Adipocyte (in vitro differentiated cells): ENCODE measurements at regions not wholly inside any gene's neighbourhood (a gene's known extent, or its start where the extent isn't known, plus 50 kb on each side); places are given as distances from the start of the nearest gene placed in this dataset.

ENCODE experiments used
- DNase-seq: peaks from one replicate; pipeline ENCODE4 v3.0.0-alpha.2; 2015; ENCODE audit warnings: low read depth
- H3K27me3 ChIP-seq: replicated peaks from 2 replicates; pipeline ENCODE4 v1.7.0; 2013; ENCODE audit warnings: mild to moderate bottlenecking, low read length, moderate library complexity; ENCODE audit not compliant: control insufficient read depth, insufficient read depth
- H3K36me3 ChIP-seq: 2 replicates; pipeline ENCODE4 v1.7.0; 2013; ENCODE audit warnings: low read length, mild to moderate bottlenecking, moderate library complexity; ENCODE audit not compliant: control insufficient read depth, insufficient read depth, severe bottlenecking
- H3K4me1 ChIP-seq: 2 replicates; pipeline ENCODE4 v1.7.0; 2013; ENCODE audit warnings: mild to moderate bottlenecking, low read length, moderate library complexity; ENCODE audit not compliant: control insufficient read depth, insufficient read depth
- H3K4me3 ChIP-seq: 2 replicates; pipeline ENCODE4 v1.7.0; 2013; ENCODE audit warnings: mild to moderate bottlenecking, low read length, moderate library complexity
- H3K9ac ChIP-seq: 2 replicates; pipeline ENCODE4 v1.7.0; 2013; ENCODE audit warnings: mild to moderate bottlenecking, low read length, moderate library complexity
- H3K9me3 ChIP-seq: 2 replicates; pipeline ENCODE4 v1.7.0; 2013; ENCODE audit warnings: mild to moderate bottlenecking, low read length, moderate library complexity; ENCODE audit not compliant: control insufficient read depth

DNA sequence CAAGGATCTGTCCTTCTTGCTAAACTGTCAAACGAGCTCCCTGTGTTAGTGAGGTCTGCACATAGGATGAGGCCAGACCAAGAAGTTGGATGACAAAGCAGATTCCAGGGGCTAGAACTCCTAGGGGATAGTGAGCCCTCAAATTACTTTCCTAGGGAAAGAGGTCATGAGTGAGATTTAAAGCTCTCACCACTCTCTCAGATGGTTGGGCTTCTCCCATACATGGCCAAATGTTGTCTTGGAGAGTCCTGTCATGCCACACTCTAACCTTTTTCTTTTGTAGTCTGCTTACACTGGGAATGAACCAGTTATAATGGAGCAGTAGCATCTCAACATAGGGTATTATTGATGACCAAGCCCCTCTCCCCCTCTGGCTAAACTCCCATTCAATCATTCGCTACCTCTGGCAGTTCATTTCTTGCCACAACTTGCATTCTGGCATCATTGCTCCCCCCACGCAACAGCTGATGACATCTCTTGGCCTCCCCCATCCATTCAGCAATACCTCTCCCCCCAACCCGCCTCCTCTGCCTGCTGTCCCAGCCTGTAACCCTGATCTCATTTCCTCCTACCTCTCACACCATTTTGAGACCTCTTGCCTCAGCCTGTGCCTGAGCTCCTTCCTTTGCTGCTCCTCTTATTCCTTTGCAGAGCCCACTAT lies 64.7 kb upstream of the CISTR start:
- Histone ChIP-seq H3K36me3 (no peaks in the 10 kb centered on the region), H3K4me3 (no peak overlapping the region), H3K9me3 (peaks cover 1% of the 10 kb centered on the region), H3K9ac (no peak overlapping the region), H3K27me3 (peaks cover 54% of the 10 kb centered on the region), H3K4me1 (peaks cover 11% of the 10 kb centered on the region)
- no peak for DNase-seq

DNA sequence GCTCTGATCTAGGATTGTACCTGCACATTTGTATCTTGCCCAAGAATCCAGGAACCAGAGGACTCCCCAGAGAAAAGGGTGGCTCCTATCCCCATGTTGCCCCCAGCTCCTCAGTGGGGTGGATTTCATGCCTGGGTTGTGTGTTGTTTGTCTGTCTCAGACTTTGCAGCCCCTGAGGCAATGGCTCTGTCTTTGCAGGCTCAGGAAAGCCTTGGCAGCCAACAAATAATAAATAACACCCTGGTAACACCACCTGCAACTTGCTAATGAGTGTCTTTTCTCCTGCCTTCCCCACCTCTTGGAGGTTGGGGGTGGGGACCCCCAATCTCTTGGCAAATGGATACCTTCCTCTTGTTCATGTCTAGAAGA lies 65.2 kb upstream of the CISTR start:
- peaks cover 52% of the 10 kb centered on the region for H3K27me3 ChIP-seq

DNA sequence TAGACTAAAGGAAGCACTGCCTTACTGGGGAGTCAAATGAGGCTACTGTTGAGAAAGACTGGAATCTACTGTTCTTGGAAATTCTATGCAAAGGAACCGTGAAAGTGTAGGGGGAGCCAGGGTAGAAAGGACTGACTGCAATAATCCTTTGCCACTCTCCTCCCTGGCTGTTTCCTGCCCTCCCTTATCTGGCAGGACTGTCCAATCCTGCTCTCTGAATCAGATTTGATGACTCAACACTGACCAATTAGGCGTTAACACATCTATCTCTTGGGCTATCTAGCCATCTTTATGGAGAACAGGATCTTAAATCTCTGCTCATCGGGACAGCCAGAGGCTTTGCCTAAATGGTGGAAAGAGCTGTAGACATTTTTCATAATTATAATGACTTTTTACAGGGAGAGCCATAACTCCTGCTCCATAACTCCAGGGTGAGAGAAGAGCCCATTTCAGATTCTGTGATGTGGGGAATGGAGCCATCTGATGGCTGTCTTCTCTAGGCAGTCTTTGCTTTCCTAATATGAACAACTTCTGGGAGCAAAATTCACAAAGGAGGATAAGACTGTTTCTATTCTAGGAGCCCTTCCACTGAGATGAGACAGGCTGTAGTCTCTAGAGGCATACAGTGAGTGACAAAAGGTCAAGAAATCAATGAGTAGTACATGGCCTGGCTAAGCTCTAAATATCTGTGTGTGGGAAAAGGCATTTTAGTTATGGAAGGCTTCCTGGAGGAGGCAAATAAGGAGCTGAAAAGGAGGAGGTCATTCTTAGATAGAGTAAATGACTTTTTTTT lies 68.9 kb upstream of the CISTR start:
- H3K4me1 ChIP-seq = peaks cover 17% of the 10 kb centered on the region
- no peak for DNase-seq
- H3K9me3 ChIP-seq = no peaks in the 10 kb centered on the region
- no peak overlapping the region for H3K4me3 ChIP-seq
- no peak overlapping the region for H3K9ac ChIP-seq
- H3K36me3 ChIP-seq = no peaks in the 10 kb centered on the region
- H3K27me3 ChIP-seq = peaks cover 32% of the 10 kb centered on the region

More for the DNA sequence above, 65.2 kb upstream of the CISTR start:
- H3K4me1 ChIP-seq = peaks cover 11% of the 10 kb centered on the region
- H3K36me3 ChIP-seq = no peaks in the 10 kb centered on the region
- no peak overlapping the region for H3K9ac ChIP-seq
- no peak overlapping the region for H3K4me3 ChIP-seq
- DNase-seq = no peak
- H3K9me3 ChIP-seq = no peaks in the 10 kb centered on the region

DNA sequence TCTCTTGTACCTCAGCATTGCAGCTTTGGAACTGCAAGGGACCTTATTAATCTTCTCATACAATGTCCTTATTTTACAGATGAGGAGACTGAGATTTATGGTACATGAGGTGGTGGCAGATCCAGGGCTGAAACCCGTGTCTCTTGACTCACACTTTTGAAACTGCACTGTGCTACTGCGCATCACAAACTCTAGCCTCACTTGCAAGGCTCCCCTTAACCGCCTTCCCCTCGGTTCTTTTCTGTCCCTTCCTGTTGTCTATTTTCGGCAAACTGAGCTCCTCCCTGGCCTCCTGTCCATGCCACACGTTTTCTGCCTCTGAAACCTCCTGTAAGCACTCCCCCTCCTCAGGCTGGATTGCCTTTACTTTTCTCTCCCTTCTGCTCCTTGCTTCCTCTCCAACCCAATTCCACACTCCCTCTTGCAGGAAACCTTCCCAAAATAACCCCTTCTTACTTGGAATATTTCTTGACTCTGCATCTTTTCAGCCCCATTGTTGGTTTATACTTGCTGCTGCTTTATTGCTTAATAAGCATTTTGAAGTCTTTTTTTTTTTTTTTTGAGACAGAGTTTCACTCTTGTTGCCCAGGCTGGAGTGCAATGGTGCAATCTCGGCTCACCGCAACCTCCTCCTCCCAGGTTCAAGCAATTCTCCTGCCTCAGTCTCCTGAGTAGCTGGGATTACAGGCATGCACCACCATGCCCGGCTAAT lies 72.4 kb upstream of the CISTR start:
- Histone ChIP-seq H3K9me3 (no peaks in the 10 kb centered on the region), H3K4me1 (peaks cover 17% of the 10 kb centered on the region), H3K9ac (no peak overlapping the region), H3K27me3 (peaks cover 19% of the 10 kb centered on the region), H3K36me3 (no peaks in the 10 kb centered on the region), H3K4me3 (no peak overlapping the region)
- no peak for DNase-seq

DNA sequence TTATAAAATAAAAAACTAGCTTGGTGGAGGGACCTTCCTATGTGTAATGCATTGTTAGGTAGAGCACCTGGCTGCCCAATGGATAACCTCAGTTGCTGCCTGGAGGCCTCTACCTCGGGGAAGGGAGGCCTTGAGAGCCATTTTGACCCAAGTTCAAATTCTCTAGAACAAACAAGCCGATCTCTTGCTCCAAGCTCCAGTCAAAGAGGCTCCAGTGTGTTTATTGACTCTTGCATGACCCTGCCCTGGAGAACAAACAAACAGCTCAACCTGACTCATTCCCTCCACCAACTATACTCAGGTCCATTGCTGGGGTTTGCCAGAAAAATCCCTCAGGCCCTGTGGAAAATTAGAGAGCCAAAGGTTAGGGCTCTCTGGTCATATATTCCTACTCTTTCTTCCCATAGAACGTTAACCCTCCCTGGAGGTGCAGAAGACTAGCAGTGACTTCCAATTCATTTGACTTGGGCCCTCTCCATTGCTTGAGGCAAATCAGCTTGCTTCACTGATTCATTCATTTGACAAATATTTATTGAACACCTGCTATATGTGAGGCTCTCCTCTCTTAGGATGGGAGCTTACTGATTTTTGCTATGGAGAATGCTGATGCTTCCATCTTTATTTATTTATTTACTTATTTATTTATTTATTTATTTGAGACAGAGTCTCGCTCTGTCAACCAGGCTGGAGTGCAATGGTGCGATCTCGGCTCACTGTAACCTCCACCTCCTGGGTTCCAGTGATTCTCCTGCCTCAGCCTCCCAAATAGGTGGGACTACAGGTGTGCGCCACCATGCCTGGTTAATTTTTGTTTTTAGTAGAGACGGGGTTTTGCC lies 73.7 kb upstream of the CISTR start:
- H3K9me3 ChIP-seq = no peaks in the 10 kb centered on the region
- no peak overlapping the region for H3K9ac ChIP-seq
- peaks cover 19% of the 10 kb centered on the region for H3K27me3 ChIP-seq
- peaks cover 12% of the 10 kb centered on the region for H3K4me1 ChIP-seq
- H3K36me3 ChIP-seq = no peaks in the 10 kb centered on the region
- H3K4me3 ChIP-seq = no peak overlapping the region
- DNase-seq = peak; percentile 7

DNA sequence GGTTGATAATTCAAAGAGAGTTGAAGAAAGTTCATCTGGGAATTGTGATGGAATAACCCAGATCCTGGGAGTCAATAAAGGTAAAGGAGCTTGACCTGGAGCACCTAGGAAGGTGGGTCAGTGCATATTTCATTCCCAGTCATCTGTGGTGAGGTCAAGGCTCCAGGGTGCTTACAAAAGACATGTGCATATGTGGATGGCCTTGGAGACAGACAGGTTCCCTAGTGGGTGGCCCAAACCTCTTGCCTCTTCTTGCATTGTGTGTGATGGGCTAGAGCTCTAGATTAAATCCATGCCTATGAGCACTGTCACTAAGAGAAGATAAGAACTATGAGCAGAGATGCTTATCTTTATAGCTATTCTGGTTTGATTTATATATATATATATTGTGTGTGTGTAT lies 75.5 kb upstream of the CISTR start:
- Histone ChIP-seq H3K9me3 (no peaks in the 10 kb centered on the region), H3K27me3 (peaks cover 28% of the 10 kb centered on the region), H3K4me3 (no peak overlapping the region), H3K36me3 (no peaks in the 10 kb centered on the region), H3K9ac (no peak overlapping the region), H3K4me1 (peaks cover 6% of the 10 kb centered on the region)
- no peak for DNase-seq

DNA sequence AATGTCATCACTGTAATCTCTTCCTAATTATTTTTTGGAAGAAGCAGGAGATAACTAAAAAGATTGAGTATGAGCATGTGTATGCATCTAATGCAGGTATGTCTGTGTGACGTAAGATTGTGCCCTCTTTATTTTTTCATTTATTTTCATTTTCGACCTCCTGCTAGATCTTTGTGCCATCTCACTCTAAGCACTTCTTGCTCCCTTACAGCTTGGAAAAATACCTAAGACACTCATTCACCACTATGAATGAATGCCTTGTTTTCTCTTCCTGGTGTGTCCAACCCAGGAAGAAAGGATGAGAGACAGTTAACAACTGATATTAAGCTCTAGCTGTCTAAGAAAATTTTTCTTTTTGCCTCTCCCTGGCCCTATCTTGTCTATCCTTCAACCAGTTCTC lies 76.8 kb upstream of the CISTR start:
- H3K9ac ChIP-seq = no peak overlapping the region
- peaks cover 4% of the 10 kb centered on the region for H3K9me3 ChIP-seq
- H3K4me3 ChIP-seq = no peak overlapping the region
- no peaks in the 10 kb centered on the region for H3K36me3 ChIP-seq
- H3K27me3 ChIP-seq = peaks cover 40% of the 10 kb centered on the region
- H3K4me1 ChIP-seq = peaks cover 6% of the 10 kb centered on the region
- no peak for DNase-seq

DNA sequence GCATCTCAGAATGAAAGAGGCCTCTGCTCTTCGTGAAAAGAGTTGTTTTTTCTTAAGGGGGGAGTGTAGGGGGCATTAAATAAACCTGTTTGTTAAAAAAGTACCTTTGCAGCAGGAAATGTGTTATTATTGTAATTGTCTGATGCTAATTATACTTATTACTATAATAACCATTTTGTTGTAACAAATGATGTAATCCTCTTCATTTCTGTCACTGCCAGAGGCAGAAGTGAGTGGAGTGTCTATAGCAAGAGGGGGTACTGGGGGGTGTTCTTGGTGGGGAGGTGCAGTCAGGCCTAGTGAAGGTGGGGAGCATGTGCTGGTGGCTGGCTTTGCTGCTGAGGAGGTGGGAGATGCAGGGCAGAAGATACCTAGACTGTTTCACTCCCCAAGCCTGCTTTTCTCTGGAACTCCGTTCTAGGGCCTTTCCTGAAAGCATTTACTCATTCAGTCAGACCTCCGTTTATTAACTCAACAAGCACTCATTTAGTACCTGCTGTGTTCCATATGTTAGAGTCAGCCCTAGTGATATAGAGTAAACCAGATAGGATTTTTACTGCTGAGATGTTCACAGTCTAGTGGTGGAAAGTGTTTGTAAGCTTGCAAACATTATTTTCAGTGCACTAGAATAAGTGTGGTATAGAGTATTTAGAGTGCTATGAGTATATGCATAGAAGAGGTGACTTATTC lies 77.5 kb upstream of the CISTR start:
- DNase-seq = no peak
- Histone ChIP-seq H3K27me3 (peaks cover 42% of the 10 kb centered on the region), H3K36me3 (no peaks in the 10 kb centered on the region), H3K4me3 (no peak overlapping the region), H3K9ac (no peak overlapping the region), H3K4me1 (peaks cover 6% of the 10 kb centered on the region), H3K9me3 (peaks cover 4% of the 10 kb centered on the region)

DNA sequence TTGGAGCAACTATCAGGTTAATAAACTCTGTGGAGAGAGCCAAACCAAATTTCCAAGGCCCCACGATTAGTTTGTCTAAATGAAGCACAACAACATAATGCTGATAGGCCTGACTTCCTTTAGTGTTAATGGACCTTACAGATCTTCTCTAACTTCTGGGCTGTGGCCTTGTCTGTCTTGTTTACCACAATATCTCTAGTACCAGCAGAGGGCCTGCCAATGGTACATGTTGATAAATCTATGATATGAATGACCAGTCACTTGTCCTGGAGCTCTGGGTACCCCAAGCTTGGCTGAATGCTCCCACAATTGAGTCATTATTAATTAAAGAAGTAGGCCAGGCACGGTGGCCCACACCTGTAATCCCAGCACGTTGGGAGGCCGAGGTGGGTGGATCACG lies 78.9 kb upstream of the CISTR start:
- Histone ChIP-seq H3K9me3 (peaks cover 4% of the 10 kb centered on the region), H3K27me3 (peaks cover 52% of the 10 kb centered on the region), H3K36me3 (no peaks in the 10 kb centered on the region), H3K9ac (no peak overlapping the region), H3K4me1 (no peaks in the 10 kb centered on the region), H3K4me3 (no peak overlapping the region)
- no peak for DNase-seq

DNA sequence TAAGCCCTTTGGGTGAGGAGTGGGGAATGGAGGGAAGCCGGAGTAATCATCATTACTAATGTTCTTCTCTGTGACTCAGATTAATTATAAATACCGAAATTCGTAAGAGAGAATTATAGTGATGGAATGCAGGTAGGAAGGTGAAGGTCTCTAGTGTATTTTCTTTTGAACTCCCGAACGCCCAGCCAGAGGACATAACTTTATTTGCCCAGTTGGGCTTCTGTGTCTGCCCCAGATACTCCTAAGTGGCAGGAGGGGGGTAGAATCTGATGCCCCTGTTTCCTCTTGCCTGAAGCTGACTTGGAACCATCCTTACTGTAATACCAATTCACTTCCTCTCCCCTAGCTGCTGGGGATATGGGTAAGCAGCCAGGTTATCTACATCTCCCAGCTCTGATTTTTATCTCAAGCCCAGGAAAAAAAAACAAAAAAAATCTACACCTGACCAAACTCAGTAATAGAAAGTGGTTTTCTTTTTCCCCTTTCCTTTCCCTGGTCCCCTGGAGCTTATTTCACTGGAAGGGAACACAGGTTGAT lies 84.4 kb upstream of the CISTR start:
- Histone ChIP-seq H3K27me3 (peaks cover 71% of the 10 kb centered on the region), H3K4me1 (no peaks in the 10 kb centered on the region), H3K36me3 (no peaks in the 10 kb centered on the region), H3K9me3 (peaks cover 14% of the 10 kb centered on the region), H3K9ac (no peak overlapping the region), H3K4me3 (no peak overlapping the region)
- no peak for DNase-seq
